ENCODE measurements at regions not wholly inside any gene's neighbourhood (a gene's known extent, or its start where the extent isn't known, plus 50 kb on each side); places are given as distances from the start of the nearest gene placed in this dataset.

GRCh38 chr9:129411501-129412175 is 209.3 kb downstream of the C9orf50 start:
- DNase-seq = no peak

- DNase-seq = no peak
Measured at GRCh38 chr9:129410226-129410625, 210.7 kb downstream of the C9orf50 start.

GRCh38 chr9:129408535-129409215 is 212.2 kb downstream of the C9orf50 start:
- no peak for DNase-seq

DNA sequence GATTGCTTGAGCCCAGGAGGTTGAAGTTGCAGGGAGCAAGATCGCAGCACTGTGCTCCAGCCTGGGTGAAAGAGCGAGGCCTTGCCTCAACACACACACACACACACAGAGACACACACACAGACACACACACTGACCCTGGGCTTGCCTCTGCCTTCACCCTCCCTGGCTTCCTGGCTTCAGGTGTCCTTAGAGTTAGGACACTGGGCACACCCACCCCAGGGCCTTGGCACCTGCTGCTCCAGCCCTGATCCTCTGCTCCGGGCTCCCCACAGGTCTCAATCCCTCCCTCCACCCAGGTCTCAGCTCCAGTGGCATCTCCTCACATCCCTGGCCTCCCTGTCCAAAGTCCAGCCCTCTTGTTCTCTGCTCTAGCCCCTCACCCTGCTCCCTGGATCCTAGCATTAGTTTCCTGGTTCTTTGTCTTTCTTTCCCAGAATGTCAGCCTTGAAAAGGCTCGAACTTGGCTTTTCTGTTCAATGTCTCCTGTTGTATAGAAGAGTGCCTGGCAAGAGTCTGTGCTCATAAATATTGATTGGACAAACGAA is 212.9 kb downstream of the C9orf50 start:
- no peak for DNase-seq

- no peak for DNase-seq
Measured at GRCh38 chr9:129406278-129407225, 214.3 kb downstream of the C9orf50 start.

GRCh38 chr9:129405827-129406213 is 215.1 kb downstream of the C9orf50 start:
- no peak for DNase-seq

- no peak for DNase-seq
Measured at GRCh38 chr9:129405089-129405826, 215.6 kb downstream of the C9orf50 start.

DNA sequence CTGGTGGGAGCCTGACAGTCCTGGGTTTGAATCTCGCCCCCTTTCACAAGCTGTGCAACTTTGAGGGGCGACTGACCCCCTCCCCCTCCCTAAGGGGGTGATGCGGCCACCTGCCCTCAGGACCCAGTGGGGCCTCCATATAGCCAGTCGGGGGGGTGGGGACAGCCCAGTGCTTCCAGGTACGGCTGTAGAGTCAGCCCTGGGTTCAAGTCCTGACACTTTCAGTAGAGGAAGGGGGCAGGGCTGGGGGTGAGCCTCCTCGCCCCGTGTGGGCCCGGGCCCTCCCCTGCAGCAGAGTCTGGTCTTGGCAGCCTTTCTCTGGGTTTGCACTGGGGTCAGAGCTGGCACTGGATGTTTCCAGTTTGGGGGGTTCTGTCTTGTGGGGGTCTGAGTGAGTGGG is 216.3 kb downstream of the C9orf50 start:
- no peak for DNase-seq

- DNase-seq = no peak
Measured at GRCh38 chr9:129403779-129404620, 216.9 kb downstream of the C9orf50 start.

DNA sequence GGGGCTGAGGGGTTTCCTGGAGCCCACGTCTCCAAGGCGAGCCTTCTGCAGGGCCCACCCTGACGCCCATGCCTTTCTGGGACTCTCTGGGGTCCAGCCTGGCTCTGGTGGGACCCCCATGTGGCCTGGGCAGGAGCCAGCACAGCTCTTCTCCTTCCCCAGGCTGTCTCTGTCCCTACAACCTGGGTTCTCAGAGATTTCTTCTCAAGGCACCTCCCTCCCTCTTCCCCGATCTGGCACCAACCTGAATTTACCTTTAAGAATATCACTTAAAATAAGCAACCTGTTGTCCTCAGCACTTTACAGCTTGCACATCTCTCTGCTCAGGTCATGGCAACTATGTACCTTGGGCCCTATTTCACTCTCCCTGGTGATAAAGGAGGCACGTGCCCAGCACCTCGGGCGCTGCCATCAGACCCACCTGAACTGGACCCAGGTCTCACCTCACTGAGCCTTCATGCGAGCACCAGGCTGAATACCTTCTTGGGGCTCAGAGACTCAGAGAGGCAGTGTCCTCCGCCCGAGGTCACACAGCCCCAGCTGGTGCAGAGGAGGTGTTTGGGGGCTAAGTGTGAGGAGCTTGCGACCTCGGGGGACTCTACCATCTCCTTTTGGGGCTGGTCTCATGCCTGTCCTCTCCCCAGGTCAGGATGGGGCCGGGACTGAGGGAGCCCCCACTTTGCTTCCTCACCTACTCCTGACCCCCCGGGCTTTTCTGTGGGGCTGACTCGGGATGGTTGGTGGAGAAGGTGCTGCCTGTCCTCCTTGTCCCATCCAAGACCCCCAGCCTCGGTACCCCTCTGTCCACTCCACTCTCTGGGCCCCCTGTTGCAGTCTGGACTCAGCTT is 217.7 kb downstream of the C9orf50 start:
- no peak for DNase-seq

GRCh38 chr9:129402371-129402739 is 218.5 kb downstream of the C9orf50 start:
- no peak for DNase-seq

DNA sequence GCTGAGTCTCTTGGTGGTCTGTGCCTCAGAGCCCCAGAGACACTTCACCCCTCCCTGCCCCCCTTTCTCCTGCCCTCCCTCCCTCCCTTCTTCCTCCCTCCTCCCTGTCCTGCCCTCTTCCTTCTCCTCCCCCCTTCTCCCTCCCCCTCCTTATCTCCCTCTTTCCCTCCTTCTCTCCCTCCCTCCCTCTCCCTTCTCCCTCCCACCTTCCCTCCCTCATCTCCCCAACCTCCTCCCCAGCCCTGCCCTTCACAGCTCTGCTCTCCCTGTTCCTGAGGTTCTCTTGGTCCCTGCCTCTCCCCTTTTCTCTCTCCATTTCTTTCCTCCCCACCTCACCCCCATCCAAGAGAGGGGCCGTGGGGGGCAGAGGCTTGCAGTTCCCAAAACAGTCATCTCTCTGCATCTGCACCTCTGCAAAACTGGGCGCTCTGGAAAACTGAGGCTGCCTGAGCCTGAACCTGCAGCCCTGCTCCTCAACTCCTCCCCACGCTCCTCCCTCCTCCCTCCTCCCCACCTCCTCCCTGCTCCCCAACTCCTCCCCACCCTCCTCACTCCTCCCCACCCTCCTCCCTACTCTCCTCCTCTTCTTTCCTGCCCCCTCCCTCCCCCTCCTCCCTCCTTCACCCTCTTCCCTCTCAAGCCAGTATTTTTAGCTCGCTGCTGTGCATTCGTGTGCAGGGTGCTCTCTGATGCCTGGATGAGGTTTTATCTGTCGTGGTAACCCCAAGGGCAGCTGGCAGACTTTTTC is 219.1 kb downstream of the C9orf50 start:
- no peak for DNase-seq

DNA sequence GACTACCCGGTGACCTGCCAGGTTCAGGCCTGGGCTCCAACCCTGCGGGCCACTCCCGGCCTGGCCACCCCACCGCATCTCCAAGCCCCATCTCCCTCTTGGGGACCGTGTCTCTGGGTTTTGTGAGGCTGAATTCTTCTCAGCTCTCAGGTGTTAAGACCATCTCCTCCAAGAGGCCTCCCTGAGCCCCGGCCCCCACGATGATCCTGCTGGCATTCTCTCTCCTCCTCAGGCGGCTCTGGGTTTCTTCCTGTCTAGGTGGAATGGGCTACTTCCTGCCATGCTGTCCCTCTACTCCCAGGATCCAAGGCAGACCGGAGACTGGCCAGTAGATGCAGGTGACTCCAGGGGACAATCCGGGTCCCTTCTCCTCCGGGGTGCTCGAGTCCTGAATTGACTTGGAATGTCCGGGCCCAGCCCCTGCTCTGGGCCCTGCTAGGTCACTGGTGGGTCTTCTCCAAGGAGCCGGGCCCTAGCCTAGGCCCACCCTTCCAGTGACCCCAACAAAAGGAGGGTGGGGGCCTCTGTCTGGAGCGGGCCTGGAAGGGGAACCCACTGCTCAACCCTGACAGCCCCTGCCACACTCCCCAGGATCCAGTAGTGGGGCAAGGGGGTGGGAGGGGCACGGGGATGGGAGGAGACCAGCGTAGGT is 219.8 kb downstream of the C9orf50 start:
- DNase-seq = no peak

DNA sequence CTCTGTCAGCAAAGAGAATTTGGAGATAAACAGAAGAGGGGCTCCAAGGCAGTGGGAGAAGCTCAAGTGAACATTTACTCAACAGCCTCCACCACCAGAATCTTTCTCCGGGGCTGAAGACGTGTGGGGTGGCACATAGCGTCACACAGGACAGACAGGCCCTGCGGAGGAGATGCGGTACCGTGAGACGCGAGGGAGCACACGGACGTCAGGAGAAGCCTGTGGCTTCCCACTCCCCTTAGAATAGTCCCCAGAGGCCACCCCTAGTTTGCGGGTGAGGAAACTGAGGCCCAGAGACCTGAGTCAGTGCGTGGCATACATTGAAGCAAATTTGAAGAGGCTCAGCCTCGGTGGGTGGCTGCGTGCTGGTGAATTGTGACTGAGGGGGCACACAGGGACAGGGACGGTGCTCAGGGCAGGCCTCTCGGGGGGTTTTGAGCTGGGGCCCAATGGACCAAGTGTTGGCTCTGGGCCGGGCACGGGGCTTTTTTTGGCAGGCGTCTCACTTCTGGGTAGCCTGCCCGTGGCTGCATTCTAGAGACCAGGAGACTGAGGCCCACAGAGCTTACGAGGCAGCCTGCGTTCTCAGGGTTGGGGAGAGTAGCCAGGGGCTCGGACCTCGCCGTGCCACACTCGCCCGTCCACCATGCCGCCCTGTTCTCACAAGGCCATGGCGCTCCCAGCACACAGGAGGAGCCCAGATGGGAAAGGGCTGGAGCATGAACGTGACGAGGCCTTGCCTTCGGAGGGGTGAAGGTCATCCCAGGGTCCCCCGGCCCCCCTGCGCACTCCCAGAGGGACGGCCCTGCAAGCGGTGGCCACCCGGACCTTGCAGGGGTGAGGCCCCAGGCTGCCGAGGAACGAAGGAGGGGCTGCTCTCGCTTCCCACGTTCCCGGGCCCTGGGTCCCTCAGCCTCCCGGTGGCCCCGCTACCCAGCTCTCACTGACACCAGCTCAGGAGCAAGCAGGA is 220.6 kb downstream of the C9orf50 start:
- DNase-seq = no peak

DNA sequence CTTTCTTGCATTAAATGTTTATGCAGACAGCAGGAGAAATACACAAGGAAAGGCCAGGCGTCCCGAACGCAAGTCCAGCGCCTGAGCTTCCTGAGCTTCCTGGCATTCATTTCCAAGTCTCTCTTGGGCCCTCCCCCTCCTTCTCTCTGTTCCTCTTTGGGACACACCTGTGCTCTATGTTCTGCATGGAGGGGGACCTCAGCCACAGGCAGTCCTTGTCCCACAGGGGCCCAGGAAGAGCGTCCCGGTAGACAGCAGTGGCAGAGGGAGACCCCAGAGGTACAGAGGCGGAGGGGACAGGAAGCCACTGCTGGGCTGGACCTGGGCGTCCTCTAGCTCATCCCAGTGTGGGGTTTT is 221.3 kb downstream of the C9orf50 start:
- DNase-seq = no peak

DNA sequence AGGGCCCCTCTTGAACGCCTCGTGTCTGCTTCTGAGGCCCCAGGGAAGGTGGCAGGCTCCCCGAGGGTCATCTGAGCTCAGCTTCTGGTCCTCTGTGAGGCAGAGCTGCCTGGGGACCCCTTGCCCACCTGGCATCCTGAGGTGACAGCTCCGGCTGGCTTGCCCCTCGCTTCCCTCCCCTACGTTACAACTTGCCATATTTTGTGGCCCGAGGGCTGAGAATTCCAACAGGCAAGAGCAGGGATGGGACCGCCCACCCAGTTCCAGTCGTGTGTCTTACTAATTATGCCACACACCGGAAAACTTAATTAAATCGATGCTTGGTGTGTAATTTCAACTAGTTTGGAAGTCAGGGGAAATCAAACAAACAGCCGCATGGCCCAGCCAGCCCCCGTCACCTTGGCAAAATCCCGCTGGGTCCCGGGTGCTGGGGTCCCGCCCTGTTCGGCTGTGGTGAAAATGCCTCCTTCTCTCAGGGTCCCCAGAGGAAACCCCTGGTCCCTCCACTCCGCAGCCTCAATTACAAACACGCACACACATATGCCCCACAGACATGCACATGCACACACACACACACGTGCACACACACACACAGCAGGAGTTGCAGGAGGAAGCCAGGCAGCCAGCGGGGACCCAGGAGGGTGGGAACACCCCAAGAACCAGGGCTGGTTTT is 221.0 kb upstream of the IER5L start:
- no peak for DNase-seq

DNA sequence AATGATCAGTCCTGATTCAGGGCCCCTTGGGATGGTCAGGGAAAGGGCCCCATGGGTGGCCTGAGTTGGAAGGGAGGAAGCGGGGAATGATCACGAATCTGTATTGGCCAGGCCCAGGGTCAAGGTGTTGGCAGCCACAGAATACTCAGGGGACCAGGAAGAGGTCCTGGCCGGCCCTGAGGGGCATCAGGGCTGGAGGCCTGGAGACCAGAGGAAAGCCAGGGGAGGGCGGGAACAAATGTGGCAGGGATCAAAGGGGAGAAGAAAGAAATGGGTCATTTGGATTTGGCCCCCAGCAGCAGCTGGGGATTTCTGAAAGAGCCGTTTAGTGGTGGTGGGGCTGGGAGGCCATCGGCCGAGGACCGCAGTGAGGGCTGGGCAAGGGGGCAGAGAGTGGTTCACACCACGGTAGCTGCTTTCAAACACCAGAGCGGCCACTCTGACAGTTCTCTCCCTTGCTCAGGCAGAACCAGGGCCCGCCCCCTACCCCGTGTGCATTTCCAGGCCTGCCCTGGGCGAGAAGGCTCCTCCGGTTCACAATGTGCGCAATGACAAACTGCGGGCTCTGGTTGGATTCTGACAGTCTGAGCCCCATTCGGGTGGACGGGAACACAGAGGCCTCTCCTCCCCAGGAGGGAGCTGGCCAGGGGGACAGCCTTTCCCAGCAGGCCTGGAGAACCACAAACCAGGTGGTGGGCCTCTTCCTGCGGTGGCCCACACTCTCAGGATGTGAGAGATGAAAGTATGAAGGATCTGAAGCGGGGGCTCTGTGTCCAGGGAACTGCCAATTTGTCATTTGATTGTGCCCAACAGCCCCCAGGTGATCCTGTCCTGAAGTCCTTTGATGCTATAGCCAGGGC is 220.3 kb upstream of the IER5L start:
- no peak for DNase-seq

All from DMS79 (cell line).